ENCODE measurements at regions not wholly inside any gene's neighbourhood (a gene's known extent, or its start where the extent isn't known, plus 50 kb on each side); places are given as distances from the start of the nearest gene placed in this dataset.

GRCh38 chr14:88940671-88941070 lies 116.2 kb downstream of the TTC8 start:
- H3K79me2 ChIP-seq (ENCODE audit: insufficient read depth, low read length), result no peaks in the 10 kb centered on the region
- H3K4me3 ChIP-seq (replicated peaks in 1 of 3; ENCODE audit: low read depth in 2 of 3, low read length in 3 of 3), result no peak overlapping the region
- H3K27ac ChIP-seq (ENCODE audit: low read depth in 1 of 2, low read length in 2 of 2), result no peak overlapping the region
- Mint-ChIP-seq H3K36me3 (no peaks in the 10 kb centered on the region), H3K27ac (no peak overlapping the region), H3K27me3 (ENCODE audit: low read depth in 3 of 3) (peaks cover 0 to 4% (median 0%) of the 10 kb centered on the region in 3 donors), H3K4me3 (no peak overlapping the region), H3K9me3 (peaks cover 0 to 10% (median 3%) of the 10 kb centered on the region in 7 donors), H3K4me1 (no peaks in the 10 kb centered on the region)
- no peaks in the 10 kb centered on the region for H3K9me3 ChIP-seq (replicated peaks in 1 of 2; ENCODE audit: control insufficient read depth in 1 of 2, insufficient read depth in 1 of 2, low read length in 2 of 2)
- no peaks in the 10 kb centered on the region for H3K4me1 ChIP-seq (ENCODE audit: control insufficient read depth in 1 of 2, insufficient read depth in 2 of 2, low read length in 2 of 2)
- no peak overlapping the region for H2AFZ ChIP-seq (ENCODE audit: insufficient read depth, low read depth, low read length, poor library complexity, severe bottlenecking)
- H3K9ac ChIP-seq (ENCODE audit: insufficient read depth, low read length, poor library complexity, severe bottlenecking), result no peak overlapping the region
- DNase-seq, result no peak
- no peak for TF ChIP-seq CTCF (IDR thresholded peaks at IDR 0.05)
- no peak overlapping the region for H3K4me2 ChIP-seq (replicated peaks; ENCODE audit: extremely low read depth, low read length, poor library complexity, severe bottlenecking)
- no peaks in the 10 kb centered on the region for H3K27me3 ChIP-seq (ENCODE audit: control insufficient read depth in 2 of 2, insufficient read depth in 2 of 2, low read length in 2 of 2)
- intact Hi-C loops (cut with micrococcal nuclease), result no loop called here
- WGBS (ENCODE audit: insufficient coverage), result 40% methylated on average over 1 of the region's 3 CpGs
- no peaks in the 10 kb centered on the region for H3K36me3 ChIP-seq (replicated peaks in 1 of 2; ENCODE audit: control insufficient read depth in 1 of 2, insufficient read depth in 2 of 2, low read length in 2 of 2)
- no peaks in the 10 kb centered on the region for H4K20me1 ChIP-seq (ENCODE audit: insufficient read depth, low read length)

GRCh38 chr14:88941414-88941813 lies 117.0 kb downstream of the TTC8 start:
- intact Hi-C loops (cut with micrococcal nuclease), result no loop called here
- Mint-ChIP-seq H3K9me3 (peaks cover 0 to 10% (median 3%) of the 10 kb centered on the region in 7 donors), H3K4me3 (no peak overlapping the region), H3K27ac (no peak overlapping the region), H3K36me3 (no peaks in the 10 kb centered on the region), H3K4me1 (no peaks in the 10 kb centered on the region), H3K27me3 (ENCODE audit: low read depth in 3 of 3) (peaks cover 2 to 4% (median 2%) of the 10 kb centered on the region in 3 donors)
- Histone ChIP-seq H3K27me3 (ENCODE audit: control insufficient read depth in 2 of 2, insufficient read depth in 2 of 2, low read length in 2 of 2) (no peaks in the 10 kb centered on the region), H3K36me3 (replicated peaks in 1 of 2; ENCODE audit: control insufficient read depth in 1 of 2, insufficient read depth in 2 of 2, low read length in 2 of 2) (no peaks in the 10 kb centered on the region), H3K9me3 (replicated peaks in 1 of 2; ENCODE audit: control insufficient read depth in 1 of 2, insufficient read depth in 1 of 2, low read length in 2 of 2) (no peaks in the 10 kb centered on the region), H3K27ac (ENCODE audit: low read depth in 1 of 2, low read length in 2 of 2) (no peak overlapping the region), H2AFZ (ENCODE audit: insufficient read depth, low read depth, low read length, poor library complexity, severe bottlenecking) (no peak overlapping the region), H3K9ac (ENCODE audit: insufficient read depth, low read length, poor library complexity, severe bottlenecking) (no peak overlapping the region), H3K4me2 (replicated peaks; ENCODE audit: extremely low read depth, low read length, poor library complexity, severe bottlenecking) (no peak overlapping the region), H3K79me2 (ENCODE audit: insufficient read depth, low read length) (no peaks in the 10 kb centered on the region), H3K4me1 (ENCODE audit: control insufficient read depth in 1 of 2, insufficient read depth in 2 of 2, low read length in 2 of 2) (no peaks in the 10 kb centered on the region), H4K20me1 (ENCODE audit: insufficient read depth, low read length) (no peaks in the 10 kb centered on the region), H3K4me3 (replicated peaks in 1 of 3; ENCODE audit: low read depth in 2 of 3, low read length in 3 of 3) (no peak overlapping the region)
- no peak for DNase-seq
- no peak for TF ChIP-seq CTCF (IDR thresholded peaks at IDR 0.05)
